Aorta (tissue), 5 donors: ENCODE measurements at regions not wholly inside any gene's neighbourhood (a gene's known extent, or its start where the extent isn't known, plus 50 kb on each side); places are given as distances from the start of the nearest gene placed in this dataset.

ENCODE experiments used
- ATAC-seq: fragments of 200-7000 bp; cut with Tn5 transposase; one replicate; pipeline ENCODE4 v1.9.1; 2022; ENCODE audit warnings: moderate library complexity; ENCODE audit not compliant: low FRiP score
- DNase-seq, 2 donors: peaks; one replicate each; pipeline ENCODE4 v3.0.0-alpha.2; 2020
- H3K27ac ChIP-seq, 2 donors: one replicate each; pipeline ENCODE4 v1.5.1; 2013; ENCODE audit warnings: low read length in 2 of 2, mild to moderate bottlenecking in 2 of 2, moderate library complexity in 2 of 2, control low read depth in 1 of 2, inconsistent platforms in 1 of 2, low read depth in 1 of 2
- H3K27me3 ChIP-seq, 2 donors: one replicate each; pipeline ENCODE4 v1.6.1; 2013; ENCODE audit warnings: control low read depth in 1 of 2, low read length in 1 of 2, mild to moderate bottlenecking in 1 of 2, moderate library complexity in 1 of 2; ENCODE audit not compliant: insufficient read depth in 2 of 2, control insufficient read depth in 1 of 2
- H3K36me3 ChIP-seq, 2 donors: one replicate each; pipeline ENCODE4 v1.6.1; 2013; ENCODE audit warnings: control low read depth in 1 of 2, low read length in 1 of 2, mild to moderate bottlenecking in 1 of 2; ENCODE audit not compliant: insufficient read depth in 2 of 2, control insufficient read depth in 1 of 2
- H3K4me1 ChIP-seq, 2 donors: one replicate each; pipeline ENCODE4 v1.6.1; 2013; ENCODE audit warnings: low read length in 2 of 2, control low read depth in 1 of 2, mild to moderate bottlenecking in 1 of 2, moderate library complexity in 1 of 2; ENCODE audit not compliant: insufficient read depth in 2 of 2, control insufficient read depth in 1 of 2
- H3K4me3 ChIP-seq, 2 donors: one replicate each; pipeline ENCODE4 v1.5.1; 2013; ENCODE audit warnings: low read length in 2 of 2, control low read depth in 1 of 2, mild to moderate bottlenecking in 1 of 2
- H3K9me3 ChIP-seq: one replicate; pipeline ENCODE4 v1.6.1; 2013; ENCODE audit warnings: mild to moderate bottlenecking, low read length; ENCODE audit not compliant: control insufficient read depth
- WGBS, 2 donors: extraction: QIAGEN DNeasy Blood & Tissue Kit; methylation state at CpG; one replicate each; pipeline ENCODE4 v1.1.7; 2013; 5-methylcytosine and 5-hydroxymethylcytosine counted together
- intact Hi-C, 2 donors: fragments of 100-400 bp; cut with DNase I; formaldehyde crosslinking; loops; one replicate each; pipeline versions ENCODE4 v1.14.2 to v1.15.0; 2022
- donor health status: healthy with polysubstance abuse.
- donor health status: Bipolar disorder and iron deficiency.
- donor health status: DM: no; HTN: no; CAD: no.
- donor health status: DM: no; HTN: no; CAD: no.
- donor health status: DM: yes; HTN: yes; CAD: no.

DNA sequence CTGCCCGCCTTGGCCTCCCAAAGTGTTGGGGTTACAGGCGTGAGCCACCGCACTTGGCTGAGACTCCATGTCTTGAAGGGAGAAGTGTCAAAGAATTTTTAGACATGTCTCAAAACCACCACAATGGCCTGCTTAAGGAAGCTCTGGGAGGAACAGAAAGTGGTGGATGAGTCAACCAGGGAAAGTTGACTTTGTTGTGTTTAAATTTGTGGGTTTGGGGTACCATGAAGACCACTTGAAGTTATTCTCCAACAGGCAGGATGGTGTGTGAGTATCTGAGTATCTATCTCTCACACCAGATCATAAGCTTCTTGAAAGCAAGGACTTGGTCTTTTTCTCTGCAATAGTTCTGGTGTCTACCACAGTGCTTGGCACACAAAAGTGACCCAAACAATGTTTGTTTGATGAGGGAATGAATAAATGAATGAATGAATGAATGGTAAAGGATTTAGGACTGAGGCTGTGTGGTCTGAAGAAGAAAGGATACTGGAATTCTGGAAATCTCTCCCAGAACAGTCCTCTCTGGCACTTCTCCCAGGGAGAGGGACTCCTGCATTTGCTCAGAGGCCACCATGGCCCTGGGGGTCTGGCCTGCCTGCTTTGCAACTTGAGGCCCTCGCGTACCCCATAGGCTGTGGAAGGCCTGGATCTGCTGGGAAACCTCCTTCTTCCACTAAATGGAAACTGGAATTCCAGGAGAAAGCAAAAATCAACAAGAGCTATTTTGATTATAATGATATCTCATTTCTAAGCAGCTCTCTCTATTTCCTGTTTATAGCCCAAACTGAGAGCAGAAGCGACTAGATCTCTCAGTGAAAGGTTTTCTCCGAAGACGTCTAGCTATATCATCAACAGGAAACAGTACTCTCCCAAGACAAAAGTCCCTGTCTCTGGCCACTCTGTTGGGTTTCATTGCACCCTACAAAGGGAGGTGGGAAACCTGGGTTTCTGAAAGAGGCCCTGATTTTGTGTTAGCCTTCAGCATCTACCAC, 187.9 kb downstream of the PALM2AKAP2 start:
- Histone ChIP-seq H3K36me3 (no peaks in the 10 kb centered on the region), H3K9me3 (no peaks in the 10 kb centered on the region), H3K4me3 (no peak overlapping the region), H3K27ac (no peak overlapping the region), H3K27me3 (no peaks in the 10 kb centered on the region), H3K4me1 (peaks cover 0 to 3% of the 10 kb centered on the region in 2 donors)
- 49 to 62% methylated on average over 8 of the region's 8 CpGs for WGBS, 2 donors
- ATAC-seq (no peak), DNase-seq (no peak)
- intact Hi-C loops: no loop called here

DNA sequence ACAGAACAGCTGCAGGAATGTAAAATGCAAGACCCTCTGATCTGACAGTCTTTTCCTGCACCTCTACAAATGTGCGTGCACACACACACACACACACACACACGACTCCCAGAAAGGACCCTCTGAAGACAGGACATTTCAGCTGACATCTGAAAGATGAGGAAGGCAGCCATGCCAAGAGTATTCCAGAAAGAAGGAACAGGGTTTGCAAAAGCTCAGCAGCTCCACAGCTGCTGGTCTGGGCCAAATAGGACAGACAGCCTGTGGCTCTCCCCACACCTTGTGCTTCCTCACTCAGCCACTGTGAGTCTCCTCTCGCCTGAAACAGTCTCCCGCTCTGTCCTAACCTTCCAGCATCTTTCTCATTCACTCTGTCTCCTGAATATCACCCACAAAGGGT, 189.0 kb downstream of the PALM2AKAP2 start:
- no peak for DNase-seq
- Histone ChIP-seq H3K4me1 (peaks cover 0 to 3% of the 10 kb centered on the region in 2 donors), H3K9me3 (no peaks in the 10 kb centered on the region), H3K27me3 (no peaks in the 10 kb centered on the region), H3K4me3 (no peak overlapping the region), H3K36me3 (no peaks in the 10 kb centered on the region), H3K27ac (no peak overlapping the region)
- 76 to 79% methylated on average over 4 of the region's 4 CpGs for WGBS, 2 donors
- intact Hi-C loops: no loop called here
- no peak for ATAC-seq

DNA sequence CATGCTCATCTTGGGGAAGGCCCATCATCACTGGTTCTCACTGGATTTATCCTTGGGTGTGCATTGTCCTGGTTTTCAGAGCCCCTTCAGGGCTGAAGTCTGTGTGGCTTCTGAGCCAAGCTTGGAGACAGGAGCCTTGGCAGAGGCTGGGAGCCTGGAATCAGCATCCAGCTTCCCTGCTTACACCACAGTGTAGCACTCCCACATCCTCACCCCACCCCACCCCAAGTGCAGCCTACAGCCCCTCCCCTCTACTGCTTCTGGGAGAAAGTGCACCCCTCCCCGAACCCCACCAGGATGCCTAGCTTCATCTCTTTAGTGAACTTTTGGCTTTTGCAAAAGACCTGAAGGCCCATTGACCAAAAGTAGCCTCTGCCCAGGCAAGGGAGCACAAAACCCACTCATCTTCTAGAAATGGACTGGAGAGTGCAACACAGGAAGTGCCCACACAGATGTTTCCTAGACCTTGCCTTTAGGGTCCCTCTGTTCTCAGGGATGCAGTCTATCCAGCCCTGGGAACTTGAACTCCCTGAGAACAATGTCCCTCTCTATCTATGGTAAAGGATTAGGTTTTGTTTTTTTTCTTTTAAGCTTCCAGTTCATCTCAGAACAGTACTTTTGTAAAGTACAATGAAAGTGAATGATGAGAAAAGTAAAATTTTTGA, 189.7 kb downstream of the PALM2AKAP2 start:
- H3K36me3 ChIP-seq: no peaks in the 10 kb centered on the region
- DNase-seq (no peak), ATAC-seq (no peak)
- 71 to 79% methylated on average over 1 of the region's 1 CpG for WGBS, 2 donors
- no peaks in the 10 kb centered on the region for H3K9me3 ChIP-seq
- no peak overlapping the region for H3K4me3 ChIP-seq
- peaks cover 0 to 3% of the 10 kb centered on the region in 2 donors for H3K4me1 ChIP-seq
- H3K27ac ChIP-seq: no peak overlapping the region
- no peaks in the 10 kb centered on the region for H3K27me3 ChIP-seq
- intact Hi-C loops: no loop called here

DNA sequence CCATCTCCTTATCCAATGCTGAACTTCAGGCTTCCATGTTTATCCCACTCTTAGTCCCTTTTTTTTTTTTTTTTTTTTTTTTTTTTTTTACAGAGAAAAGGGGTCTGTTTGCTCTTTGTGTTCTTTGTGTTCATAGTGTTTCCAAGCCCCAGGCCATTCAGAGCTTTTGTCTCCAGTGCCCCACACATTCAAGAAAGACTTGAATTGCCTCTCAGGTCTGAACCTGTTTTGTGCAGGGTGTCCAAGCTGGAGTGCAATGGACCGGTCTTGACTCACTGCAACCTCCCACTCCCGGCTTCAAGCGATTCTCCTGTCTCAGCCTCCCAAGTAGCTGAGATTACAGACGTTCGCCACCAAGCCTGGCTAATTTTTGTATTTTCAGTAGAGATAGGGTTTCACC, 191.2 kb downstream of the PALM2AKAP2 start:
- intact Hi-C loops: no loop called here

DNA sequence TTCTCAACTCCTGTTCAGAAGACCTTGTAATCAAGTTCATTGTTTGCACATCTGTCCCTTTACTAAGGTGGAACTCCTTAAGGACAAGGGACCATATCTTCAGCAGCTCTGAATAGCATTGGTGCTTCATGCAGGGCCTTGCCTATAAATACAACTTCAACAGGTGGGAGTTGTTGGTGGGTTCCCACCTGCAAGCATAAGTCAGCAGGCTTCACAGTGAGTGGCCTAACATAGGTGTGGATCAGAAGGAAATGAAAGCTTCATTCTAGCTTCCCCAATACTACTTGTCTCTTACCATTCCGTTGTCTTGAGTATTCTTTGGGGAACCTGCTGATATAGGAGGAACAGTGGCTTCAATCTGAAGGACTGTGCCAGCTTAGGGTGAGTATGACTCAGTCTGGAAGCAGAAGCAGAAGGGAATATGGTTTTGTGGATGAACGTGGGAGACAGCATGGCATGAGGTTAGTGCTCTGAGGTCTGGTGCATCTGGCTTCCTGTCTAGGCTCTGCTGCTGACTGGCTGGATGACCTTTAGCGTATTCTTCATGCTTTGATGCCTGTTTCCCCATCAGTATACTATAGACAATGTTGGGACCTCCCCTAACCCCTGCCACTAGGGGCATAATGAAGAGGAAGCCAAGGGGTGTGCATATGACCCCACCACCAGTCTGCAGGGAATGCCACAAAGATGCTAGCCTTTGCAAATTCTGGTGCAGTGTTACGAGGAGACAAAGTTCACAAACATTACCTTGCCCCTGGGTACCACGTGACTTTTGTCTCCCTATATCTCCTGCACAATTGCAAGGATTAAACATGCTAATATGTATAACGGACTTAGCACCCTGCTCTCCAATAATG, 192.3 kb downstream of the PALM2AKAP2 start:
- 81 to 83% methylated on average over 6 of the region's 6 CpGs for WGBS, 2 donors
- ATAC-seq: no peak
- Histone ChIP-seq H3K4me1 (peaks cover 0 to 3% of the 10 kb centered on the region in 2 donors), H3K4me3 (no peak overlapping the region), H3K27me3 (no peaks in the 10 kb centered on the region), H3K27ac (no peak overlapping the region), H3K36me3 (no peaks in the 10 kb centered on the region), H3K9me3 (no peaks in the 10 kb centered on the region)
- peak in 1 of 2 donors; percentile 53 for DNase-seq
- intact Hi-C loops: no loop called here

More for the DNA sequence above, 191.2 kb downstream of the PALM2AKAP2 start:
- 95 to 96% methylated on average over 5 of the region's 5 CpGs for WGBS, 2 donors
- H3K9me3 ChIP-seq: no peaks in the 10 kb centered on the region
- ATAC-seq (no peak), DNase-seq (no peak)
- H3K27me3 ChIP-seq: no peaks in the 10 kb centered on the region
- H3K4me1 ChIP-seq: peaks cover 0 to 3% of the 10 kb centered on the region in 2 donors
- H3K27ac ChIP-seq: no peak overlapping the region
- H3K4me3 ChIP-seq: no peak overlapping the region
- no peaks in the 10 kb centered on the region for H3K36me3 ChIP-seq

DNA sequence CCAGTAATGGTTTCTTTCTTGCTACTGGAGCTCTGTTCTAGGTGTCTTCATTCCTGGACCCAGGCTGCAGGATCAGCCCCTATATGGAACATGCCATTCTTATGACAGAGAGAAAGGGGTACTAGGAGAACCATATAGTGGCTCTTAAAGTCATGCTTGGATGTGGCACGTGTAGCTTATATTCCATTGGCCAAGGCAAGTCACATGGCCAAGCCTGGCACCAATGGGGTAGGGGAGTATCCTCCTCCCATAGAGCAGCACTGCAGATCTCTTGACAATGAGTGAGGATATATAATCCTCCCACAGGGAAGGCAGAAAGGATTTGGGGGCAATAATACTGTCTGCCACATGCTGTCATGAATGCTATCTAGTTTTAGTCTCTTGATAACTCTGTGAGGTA, 193.3 kb downstream of the PALM2AKAP2 start:
- Histone ChIP-seq H3K4me3 (no peak overlapping the region), H3K27me3 (no peaks in the 10 kb centered on the region), H3K4me1 (peaks cover 0 to 1% of the 10 kb centered on the region in 2 donors), H3K9me3 (no peaks in the 10 kb centered on the region), H3K36me3 (no peaks in the 10 kb centered on the region), H3K27ac (no peak overlapping the region)
- intact Hi-C loops: no loop called here
- no peak for DNase-seq
- no peak for ATAC-seq
- 88 to 91% methylated on average over 1 of the region's 1 CpG for WGBS, 2 donors

DNA sequence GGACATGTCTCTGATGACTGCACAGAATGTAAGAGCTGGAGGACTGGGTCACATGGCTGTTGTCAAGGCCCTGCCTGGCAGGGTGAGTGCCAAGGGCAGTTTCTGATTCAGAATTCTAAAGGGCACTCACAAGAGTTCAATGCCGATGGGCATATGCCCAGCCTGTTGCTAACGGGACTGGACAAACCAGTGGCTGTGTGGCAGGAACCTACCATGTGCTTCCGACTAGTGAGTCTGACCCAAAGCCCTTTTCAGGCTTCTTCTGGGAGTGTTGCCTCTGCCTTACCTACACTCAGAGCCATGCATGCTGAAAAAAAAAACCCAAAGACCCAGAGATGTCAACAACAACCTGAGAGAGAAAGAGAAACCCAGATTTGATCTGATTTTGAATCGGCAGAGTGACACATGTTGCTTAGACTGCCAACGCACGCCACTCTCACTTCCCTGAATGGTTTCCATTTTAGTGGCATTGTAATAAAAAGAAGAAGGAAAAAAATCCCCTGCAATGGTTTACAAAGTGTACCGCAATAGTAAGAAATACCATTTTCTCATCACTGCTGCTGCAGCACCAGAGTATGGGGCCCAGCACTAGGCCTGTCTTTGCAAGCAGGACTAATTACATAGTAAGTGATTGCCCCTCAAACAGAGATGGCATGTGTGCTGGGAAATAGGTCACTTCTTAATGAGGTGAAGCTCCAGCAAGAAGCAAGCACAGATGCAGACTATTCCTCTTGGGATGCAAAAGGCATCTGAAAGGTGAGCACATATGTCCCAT, 194.3 kb downstream of the PALM2AKAP2 start:
- DNase-seq (peak in 1 of 2 donors; percentile 66), ATAC-seq (no peak)
- intact Hi-C loops: no loop called here
- Histone ChIP-seq H3K4me3 (no peak overlapping the region), H3K27me3 (no peaks in the 10 kb centered on the region), H3K9me3 (no peaks in the 10 kb centered on the region), H3K27ac (no peak overlapping the region), H3K4me1 (peaks cover 0 to under 1% of the 10 kb centered on the region in 2 donors), H3K36me3 (no peaks in the 10 kb centered on the region)
- WGBS, 2 donors: 57 to 84% methylated on average over 7 of the region's 7 CpGs

DNA sequence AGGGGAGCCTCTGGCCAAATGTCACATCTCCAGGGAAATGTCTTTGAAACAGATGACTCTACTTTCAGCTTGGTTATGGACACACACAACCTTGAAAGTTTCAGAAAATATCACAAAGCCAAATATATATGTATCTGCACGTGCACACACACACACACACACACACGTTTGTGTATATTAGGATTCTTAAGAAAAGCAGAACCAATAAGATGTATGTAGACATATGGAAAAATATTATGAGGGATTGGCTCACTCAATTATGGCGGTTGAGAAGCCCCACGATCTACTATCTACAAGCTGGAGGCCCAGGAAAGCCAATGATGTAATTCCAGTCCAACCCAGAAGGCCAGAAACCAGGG, 194.9 kb downstream of the PALM2AKAP2 start:
- Histone ChIP-seq H3K36me3 (no peaks in the 10 kb centered on the region), H3K27me3 (no peaks in the 10 kb centered on the region), H3K4me3 (no peak overlapping the region), H3K9me3 (no peaks in the 10 kb centered on the region), H3K27ac (peak overlapping the region in 1 of 2 donors; percentile 4), H3K4me1 (no peaks in the 10 kb centered on the region)
- whole genome bisulfite sequencing, 2 donors: 87 to 90% methylated on average over 4 of the region's 4 CpGs
- no peak for DNase-seq
- intact Hi-C loops: no loop called here
- ATAC-seq: no peak
